Activated naive CD4-positive, alpha-beta T cell treated with Interleukin-2 at 50 U/mL for 16 hours (primary cell): ENCODE measurements at regions not wholly inside any gene's neighbourhood (a gene's known extent, or its start where the extent isn't known, plus 50 kb on each side); places are given as distances from the start of the nearest gene placed in this dataset.
"Not testable (repeated sequence)": the region's sequence is repeated elsewhere in the genome, so short reads cannot be mapped to it uniquely, and the experiment has no call there.

Experiments
- DNase-seq: peaks from one replicate; pipeline ENCODE4 v3.0.0-alpha.2; 2020

GRCh38 chr9:103068753-103069152 lies 73.6 kb downstream of the CYLC2 start:
- no peak for DNase-seq

GRCh38 chr9:103078581-103078980 lies 83.4 kb downstream of the CYLC2 start:
- no peak for DNase-seq

DNA sequence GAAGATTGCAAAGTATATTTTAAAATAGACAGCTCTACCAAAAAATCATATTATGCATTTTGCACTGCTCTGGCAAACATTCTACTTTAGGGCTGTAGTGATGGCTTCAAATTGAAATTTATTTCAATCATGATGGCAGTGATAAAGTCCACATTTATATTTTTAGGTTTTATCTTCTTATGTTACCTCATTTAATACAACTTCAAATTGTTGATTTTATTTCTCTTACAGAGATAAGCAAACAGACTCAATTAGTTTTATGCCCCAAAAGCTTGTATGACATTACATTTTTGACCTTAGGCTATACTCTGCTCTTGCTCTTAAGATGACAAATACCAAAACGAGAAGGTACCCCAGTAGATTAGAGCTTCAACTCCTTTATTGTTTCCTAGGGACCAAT lies 87.4 kb downstream of the CYLC2 start:
- no peak for DNase-seq

- DNase-seq = no peak
Measured at GRCh38 chr9:103089357-103089756, 94.2 kb downstream of the CYLC2 start.

GRCh38 chr9:103104101-103104500 lies 109.0 kb downstream of the CYLC2 start:
- DNase-seq = no peak

DNA sequence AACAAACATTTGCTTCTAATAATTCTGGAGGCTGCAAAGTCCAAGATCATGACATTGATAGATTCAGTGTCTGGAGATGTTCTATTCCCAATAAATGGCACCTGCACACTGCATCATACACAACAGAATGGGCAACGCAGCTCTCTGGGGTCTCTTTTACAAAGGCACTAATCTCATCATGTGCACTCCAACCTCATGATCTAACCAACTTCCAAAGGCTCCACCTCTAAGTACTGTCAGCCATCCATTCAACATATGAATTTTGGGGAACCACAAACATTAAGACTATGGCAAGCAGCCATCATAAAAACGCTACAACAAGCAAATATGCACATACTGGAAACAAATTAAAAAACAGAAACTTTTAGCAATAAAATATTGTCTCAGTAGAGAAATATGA lies 121.1 kb downstream of the CYLC2 start:
- no peak for DNase-seq

GRCh38 chr9:103126494-103126893 lies 131.4 kb downstream of the CYLC2 start:
- no peak for DNase-seq

DNA sequence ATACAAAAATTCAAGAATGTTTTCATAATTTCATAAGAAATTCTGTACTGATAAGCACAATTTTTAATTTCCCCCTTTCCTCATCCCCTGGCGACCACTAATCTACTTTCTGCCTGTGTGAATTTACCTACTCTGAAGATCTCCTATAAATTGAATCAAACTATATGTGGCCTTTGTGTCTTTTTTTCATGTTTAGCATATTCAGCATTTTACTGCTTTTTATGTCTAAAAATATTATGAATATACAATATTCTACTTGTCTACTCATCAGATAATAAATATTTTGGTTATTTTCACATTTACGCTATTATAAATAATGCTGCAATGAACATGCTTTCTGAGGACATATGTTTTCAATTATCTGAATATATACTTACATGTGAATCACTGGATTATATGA lies 144.8 kb downstream of the CYLC2 start:
- DNase-seq = no peak

GRCh38 chr9:103152473-103152872 lies 157.3 kb downstream of the CYLC2 start:
- no peak for DNase-seq

DNA sequence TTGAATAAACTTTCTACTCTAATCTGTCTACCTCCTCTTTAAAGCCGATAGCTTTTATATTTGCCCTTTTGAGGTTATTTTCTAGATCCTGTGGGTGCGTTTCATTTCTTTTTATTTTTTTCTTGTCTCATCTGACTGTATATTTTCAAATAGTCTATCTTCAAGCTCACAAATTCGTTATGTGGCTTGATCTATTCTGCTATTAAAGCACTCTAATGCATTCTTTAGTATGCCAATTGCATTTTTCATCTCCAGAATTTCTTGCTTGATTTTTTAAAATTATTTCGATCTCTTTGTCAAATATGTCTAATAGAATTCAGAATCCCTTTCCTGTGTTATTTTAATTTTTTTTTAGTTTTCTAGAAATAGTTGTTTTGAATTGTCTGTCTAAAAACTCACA lies 172.4 kb downstream of the CYLC2 start:
- no peak for DNase-seq

DNA sequence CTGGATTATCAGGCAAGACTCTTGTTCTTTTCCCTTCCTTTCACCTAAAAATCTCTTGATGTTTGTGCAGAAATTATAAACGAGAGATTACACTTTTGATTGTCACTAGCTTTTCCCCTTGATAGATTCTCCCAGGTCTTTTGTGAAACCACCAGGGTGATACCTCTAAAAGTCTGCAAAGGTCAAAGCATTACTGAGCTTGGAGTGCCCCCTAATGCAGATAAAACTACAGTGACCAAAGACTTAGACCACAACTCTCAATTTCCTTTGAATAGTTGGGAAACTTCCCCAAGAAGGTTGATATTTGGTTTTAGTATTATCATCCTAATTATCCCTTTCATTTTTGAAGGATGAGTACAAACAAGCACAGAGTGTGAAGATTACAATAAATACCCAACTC lies 173.1 kb downstream of the CYLC2 start:
- DNase-seq = no peak

GRCh38 chr9:103169798-103170197 lies 174.7 kb downstream of the CYLC2 start:
- no peak for DNase-seq

DNA sequence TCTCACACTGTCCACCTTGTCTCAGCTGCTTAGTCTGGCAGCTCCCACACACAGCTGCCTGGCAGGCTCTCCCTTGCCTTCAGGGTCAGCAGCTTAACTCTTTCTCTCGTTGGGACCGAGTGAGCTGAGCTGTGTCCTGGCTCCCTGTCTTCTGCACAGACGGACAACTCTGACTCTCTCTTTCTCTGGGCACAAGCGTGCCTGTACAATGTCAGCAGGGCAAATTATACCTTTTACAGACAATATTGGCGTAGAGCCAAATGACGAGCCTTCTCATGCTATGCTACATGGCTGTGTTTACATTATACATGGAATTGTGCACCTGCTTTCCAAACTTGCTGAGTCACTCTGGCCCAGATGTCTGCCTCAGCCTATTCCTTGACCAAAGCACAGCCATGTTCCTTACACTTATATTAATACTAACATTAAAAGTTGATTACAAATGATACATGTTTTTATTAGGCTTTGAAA lies 188.6 kb downstream of the CYLC2 start:
- DNase-seq = no peak

- no peak for DNase-seq
Measured at GRCh38 chr9:103186959-103187358, 191.8 kb downstream of the CYLC2 start.

- DNase-seq = no peak
Measured at GRCh38 chr9:103188781-103189350, 193.7 kb downstream of the CYLC2 start.

GRCh38 chr9:103193992-103194391 lies 198.9 kb downstream of the CYLC2 start:
- DNase-seq = no peak

GRCh38 chr9:103203172-103203571 lies 208.0 kb downstream of the CYLC2 start:
- DNase-seq = no peak

- not testable (repeated sequence) for DNase-seq
Measured at GRCh38 chr9:103205881-103206585, 210.9 kb downstream of the CYLC2 start.

DNA sequence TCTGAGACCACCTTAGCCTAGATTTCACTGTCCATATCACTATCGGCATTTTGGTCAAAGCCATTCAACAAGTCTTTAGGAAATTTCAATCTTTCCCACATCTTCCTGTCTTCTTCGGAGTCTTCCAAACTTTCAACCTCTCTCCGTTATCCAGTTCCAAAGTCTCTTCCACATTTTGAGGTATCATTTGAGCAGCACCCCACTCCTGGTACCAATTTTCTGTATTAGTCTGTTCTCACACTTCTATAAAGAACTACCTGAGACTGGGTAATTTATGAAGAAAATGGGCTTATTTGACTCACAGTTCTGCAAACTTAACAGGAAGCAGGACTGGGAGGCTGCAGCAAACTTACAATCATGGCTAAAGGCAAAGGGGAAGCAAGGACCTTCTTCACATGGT lies 215.5 kb downstream of the CYLC2 start:
- DNase-seq = no peak

DNA sequence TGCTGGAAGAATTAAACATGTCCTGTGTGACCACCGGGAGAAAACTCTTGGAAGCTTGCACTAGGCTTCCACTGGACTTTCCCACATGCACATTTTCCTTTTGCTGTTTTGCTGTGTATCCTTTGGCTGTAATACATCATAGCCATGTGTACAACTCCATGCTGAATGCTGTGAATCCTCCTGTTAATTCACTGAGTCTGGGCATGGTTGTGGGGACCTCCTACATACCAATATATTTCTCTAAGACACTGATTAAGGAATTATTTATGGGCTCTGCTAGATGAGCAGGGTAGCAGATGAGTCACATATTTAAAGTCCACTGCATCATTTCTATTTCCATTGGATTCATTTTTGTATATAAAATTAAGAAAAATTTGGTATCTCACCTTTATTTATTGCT lies 220.1 kb downstream of the CYLC2 start:
- no peak for DNase-seq

DNA sequence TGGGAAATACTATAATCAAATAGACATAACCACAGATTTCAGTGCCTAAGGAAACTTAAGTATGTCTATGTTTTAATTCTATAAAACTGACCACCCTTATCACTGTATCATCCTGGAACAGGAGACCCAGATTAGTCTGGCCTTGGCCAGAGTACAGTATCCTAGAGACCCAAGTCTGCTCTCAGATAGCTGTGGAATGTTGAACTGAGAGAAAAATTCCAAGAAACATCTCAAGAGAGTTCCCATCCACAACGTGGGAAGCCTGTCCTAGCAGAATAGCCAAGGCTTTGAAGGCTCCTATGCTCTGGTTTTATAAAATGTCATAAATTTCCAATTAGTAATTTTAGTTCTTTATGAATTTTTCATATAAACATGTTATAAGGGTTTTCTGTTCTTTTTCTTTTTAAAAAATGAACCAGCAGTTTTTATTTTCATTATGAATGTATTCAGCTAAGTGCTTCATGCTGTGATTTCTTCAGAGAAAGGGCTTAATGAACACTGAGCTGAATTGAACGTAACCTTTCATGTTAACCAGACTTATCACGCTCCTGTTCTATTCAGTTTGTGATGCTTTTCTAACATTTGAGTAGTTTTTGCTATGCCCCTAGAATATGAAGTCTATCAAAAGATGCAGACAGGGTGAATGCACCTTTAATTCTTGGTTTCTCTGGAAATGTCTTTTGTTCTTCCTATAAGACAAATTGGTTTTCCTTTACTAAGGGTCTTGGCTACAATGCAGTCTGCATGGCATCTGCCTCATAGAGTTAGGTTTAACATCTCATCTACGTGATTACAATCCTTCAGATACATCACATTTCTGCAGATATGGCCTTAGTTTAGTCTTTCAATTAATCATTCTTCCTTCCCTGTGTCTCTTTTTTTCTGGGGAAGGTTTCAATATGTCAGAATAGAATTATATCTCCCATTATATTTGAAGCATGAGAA lies 230.8 kb downstream of the CYLC2 start:
- DNase-seq = no peak

- no peak for DNase-seq
Measured at GRCh38 chr9:103226647-103227013, 231.5 kb downstream of the CYLC2 start.

- not testable (repeated sequence) for DNase-seq
Measured at GRCh38 chr9:103237571-103238109, 242.5 kb downstream of the CYLC2 start.

DNA sequence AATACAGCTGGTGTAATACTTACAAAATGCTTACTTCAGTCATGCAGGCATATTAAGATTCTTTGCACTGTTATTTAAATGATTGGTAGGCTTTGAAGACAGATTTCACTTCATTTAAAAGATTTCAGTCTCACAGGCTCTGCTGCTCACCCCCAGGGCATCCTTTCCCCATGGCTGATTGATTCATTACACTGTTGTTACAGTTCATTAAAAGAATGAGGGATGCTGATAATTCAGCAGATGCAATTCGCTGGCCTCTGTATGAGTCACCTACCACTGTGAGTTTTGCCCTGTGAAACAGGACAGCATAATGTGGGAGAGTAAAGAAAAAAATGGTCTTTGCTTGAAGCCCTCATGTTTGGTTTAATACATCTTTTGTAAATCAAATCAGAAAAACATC lies 246.9 kb downstream of the CYLC2 start:
- no peak for DNase-seq
